Pulmonary artery endothelial cell (primary cell): ENCODE measurements at regions not wholly inside any gene's neighbourhood (a gene's known extent, or its start where the extent isn't known, plus 50 kb on each side); places are given as distances from the start of the nearest gene placed in this dataset.
"Not testable (repeated sequence)": the region's sequence is repeated elsewhere in the genome, so short reads cannot be mapped to it uniquely, and the experiment has no call there.

Experiments used
- DNase-seq: peaks from one replicate; pipeline ENCODE4 v3.0.0-alpha.2; 2011; ENCODE audit warnings: low read depth, low spot score

DNA sequence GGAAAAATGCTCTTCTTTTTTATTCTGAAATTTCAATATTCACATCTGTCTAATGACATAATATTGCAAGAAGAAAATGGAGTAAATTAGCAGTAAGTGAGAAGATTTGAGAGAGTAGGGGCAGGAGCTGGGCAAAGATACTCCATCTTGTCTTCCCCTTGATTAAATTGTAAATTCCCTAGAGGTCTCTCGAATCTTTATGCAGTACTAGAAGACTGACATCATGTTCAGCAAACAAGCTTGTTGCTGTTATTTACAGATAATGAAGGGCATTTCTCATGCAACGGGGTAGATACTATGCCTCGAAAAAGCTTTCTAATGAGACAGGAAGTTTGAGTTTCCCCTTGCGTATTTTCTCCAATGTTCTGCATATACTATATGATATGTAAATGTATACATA is 306.9 kb upstream of the PTCHD4 start:
- no peak for DNase-seq

DNA sequence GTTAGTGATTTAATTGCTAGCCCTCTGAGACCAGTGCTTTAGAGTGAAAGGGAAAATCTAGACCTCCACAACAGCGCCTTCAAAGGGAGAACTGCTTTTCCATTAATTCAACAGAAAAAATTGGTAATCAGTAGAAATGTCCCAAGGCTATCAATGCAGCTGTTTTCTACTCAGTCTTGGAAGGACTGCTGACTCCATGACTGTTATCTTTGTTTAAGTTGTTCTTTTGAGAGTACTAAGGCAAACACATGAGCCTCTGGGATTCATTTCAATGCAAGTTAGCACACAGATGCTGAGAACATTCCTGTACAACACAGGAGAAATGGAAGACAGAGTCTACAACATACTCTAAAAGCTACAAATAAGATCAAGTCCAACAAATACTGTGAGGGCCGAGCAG is 301.7 kb upstream of the PTCHD4 start:
- no peak for DNase-seq

DNA sequence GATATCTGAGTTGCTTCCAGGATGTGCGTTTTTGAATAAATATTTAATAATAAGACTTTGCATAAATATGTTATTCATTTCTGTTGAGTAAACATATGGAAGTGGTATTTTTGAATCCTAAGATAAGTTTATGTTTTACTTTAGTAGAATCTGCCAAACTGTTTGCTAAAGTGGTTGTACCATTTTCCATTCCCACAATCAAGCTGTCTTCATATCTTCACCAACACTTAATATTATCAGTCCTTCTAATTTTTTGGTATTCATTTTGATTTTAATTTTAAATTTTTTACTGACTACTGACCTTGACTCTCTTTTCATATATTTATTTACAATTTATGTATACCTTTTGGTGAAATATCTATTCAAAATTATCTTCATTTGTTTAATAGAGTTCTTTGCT is 293.9 kb upstream of the PTCHD4 start:
- DNase-seq: no peak

DNA sequence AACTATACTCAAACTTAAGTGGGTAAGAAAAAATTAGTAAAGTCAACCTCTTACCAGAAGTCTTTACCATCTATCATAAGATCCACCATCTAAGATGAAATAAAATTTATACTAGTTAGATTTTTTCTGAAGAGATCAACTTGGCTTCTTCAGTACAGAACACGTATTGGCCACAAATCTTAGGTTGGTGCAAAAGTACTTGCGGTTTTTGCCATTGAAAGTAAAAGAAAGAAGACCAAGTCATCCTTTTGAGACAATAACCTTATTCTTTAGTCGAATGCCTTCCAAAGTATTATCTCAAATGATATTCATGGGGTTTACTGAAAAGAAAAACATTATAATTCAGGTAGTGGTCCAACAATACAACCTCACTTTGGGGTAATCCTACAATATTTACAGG is 292.6 kb upstream of the PTCHD4 start:
- no peak for DNase-seq

DNA sequence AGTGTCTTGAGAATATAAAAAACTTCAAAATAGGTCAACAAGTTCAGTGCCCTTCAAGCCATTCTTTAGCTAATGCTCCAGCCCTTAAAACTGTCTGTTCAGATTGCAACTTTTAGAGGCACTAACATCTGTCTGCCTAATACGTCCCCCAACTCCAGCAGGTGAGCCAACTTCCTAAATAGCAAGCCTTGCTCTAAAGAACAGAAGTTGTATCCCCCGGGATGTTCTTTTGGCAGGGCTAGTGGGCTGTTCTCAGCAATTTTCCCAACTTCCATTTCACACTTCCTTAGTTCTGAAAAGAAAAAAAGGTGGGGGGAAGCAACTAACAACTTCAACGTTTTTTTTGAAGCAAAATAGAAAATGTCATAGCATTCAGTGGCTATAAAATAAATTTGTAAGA is 290.0 kb upstream of the PTCHD4 start:
- DNase-seq: no peak

DNA sequence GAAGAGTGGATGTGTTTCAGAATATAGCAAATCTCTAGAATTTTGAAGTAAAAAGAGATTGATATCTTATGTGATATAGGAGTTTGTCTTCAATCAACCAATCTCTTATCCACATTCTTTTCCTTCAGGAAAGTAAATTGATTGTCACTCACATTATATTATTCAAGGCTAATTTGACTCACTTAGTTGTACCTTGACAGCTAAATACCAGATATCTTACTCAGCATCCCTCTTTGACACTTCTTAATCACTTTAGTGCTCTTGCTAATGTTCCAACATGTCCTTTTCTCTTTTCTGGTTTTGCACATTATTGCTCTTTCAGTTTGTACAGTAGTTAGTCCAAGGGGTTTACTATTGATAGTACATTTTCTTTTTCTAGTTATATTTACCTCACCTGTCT is 286.9 kb upstream of the PTCHD4 start:
- no peak for DNase-seq

DNA sequence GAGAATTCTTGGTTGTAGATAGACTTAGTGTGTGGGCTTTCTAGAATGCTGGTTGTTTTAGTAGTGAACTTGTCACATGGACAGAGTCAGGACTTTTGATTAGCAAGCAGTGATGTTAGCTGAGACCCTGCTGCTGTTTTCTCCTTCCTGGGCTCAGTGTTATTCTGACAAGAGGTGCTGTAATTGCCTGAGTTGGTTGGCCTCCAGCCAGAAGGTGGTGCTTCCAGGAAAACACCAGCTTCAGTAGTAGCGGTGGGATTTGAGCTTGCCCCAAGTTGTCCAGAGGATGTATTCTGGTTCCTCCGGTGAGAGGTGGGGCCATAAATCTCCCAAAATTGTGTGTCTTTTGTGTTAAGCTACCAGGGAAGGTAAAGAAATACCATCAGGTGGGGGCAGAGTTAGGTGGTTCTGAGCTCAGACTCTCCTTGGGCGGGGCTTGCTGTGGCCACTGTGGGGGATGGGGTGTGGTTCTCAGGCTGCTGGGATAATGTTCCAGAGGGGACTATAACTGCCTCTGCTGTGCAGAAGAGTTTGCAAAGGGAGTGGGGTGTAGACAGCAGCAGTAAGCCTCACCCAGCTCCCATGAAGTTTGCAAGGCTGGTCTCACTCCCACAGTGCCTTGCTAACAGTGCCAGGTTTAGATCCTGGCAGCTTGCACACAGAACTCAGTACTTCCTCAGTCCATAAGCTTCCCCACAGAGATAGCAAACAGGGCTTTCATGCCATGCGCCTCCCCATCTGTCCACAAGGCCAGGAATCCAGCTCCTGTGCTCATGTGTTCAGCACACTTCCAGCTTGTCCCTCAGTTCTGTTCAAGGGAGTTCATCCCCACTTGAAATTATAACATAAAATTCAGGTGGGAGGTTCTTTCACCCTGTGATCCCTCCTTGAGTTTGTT is 278.4 kb upstream of the PTCHD4 start:
- DNase-seq: no peak

DNA sequence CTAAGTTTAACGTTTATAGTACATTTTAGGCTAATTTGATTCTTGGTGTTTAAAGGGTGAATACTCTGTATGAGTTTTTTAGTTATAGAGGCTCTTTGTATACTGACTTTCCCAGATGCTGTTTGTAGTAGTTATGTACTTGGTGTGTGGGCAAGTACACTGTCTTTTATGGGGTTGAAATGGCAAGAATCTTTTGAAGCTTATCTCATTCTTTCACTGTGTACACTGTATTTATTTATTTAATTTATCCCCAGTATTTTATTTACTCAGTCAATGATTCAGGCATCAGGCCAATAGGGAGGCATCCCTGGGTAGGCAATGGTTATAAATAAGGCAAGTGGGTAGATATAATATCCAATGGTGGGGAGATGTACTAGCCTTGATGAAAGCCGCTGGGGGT is 277.0 kb upstream of the PTCHD4 start:
- DNase-seq: no peak

DNA sequence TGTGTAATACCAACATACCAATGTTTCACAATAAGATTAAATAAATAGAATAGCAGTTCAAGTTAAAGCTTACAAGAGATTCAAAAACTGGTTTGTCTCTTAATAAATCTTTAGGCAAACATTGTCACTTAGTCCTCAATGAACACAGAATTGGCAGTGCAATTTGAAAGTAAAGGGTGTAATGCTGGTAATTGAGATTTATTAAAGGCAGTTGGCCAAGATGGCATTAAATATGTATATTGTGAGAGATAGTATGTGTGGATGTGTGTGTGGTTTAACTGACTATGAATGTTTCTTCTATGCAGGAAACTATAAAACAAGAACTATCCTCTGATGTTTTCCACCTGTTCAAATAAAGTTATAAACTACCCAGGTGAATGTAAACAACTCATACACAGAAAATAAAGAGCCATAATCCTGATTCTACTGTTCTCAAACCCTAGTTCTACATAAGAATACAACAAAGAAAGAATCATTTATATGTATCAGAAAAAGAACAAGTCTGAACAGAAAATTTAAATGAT is 267.9 kb upstream of the PTCHD4 start:
- no peak for DNase-seq

DNA sequence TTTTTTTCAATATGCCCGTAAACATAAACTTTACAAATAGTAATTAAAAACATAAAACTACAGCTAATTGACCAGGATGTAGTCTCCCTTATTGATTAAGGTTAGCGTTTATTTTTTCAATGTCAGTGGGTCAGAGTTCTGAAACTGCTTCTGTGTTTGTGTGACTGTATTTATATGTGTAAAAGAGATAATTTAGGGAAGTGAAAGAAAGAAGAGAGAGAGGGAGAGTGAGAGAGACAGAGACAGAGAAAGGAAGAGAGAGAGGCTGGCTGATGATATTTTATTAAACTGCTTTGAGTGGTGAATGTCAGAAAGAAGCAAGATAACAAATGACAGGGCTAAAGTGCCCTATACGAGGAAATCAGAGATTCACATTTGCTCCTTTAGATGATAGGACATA is 266.1 kb upstream of the PTCHD4 start:
- DNase-seq: no peak

DNA sequence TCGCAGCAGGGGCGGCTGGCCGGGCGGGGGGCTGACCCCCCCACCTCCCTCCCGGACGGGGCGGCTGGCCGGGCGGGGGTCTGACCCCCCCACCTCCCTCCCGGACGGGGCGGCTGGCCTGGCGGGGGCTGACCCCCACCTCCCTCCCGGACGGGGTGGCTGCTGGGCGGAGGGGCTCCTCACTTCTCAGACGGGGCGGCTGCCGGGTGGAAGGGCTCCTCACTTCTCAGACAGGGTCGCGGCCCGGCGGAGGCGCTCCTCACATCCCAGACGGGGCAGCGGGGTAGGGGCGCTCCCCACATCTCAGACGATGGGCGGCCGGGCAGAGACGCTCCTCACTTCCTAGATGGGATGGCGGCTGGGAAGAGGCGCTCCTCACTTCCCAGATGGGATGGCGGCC is 260.2 kb upstream of the PTCHD4 start:
- DNase-seq: not testable (repeated sequence)

DNA sequence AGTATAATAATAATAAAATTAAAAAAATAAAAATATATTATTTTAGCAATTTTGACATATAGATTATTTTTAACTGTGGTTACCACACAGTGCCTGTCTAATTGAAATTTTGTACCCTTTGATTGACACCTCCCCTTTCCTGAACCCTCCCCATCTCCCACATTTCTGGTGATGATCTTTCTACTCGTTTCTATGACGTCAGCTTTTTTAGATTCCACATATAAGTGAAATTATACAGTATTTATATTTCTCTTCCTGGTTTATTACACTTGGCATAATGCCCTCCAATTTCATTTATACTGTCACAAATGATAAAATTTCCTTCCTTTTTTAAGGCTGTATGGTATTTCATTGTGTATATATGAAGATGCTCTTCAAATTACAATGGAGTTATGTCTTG is 258.1 kb upstream of the PTCHD4 start:
- no peak for DNase-seq

DNA sequence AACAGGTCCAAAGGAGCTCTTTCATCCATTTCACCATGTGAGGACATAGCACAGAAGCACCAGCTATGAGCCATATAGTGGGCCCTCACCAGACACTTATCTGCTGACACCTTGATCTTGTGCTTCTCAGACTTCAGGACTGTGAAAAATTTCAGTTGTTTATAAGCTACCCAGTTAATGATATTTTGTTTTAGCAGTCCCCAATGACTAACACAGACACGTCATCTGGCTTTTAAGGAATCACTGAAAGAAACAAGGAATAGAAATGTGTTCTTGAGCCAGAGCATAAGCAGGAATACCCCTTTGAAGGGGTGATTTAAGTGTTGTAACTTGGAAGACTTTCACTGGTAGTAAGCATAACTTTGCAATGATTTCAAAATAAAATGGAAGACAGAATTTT is 214.7 kb upstream of the PTCHD4 start:
- DNase-seq: no peak

DNA sequence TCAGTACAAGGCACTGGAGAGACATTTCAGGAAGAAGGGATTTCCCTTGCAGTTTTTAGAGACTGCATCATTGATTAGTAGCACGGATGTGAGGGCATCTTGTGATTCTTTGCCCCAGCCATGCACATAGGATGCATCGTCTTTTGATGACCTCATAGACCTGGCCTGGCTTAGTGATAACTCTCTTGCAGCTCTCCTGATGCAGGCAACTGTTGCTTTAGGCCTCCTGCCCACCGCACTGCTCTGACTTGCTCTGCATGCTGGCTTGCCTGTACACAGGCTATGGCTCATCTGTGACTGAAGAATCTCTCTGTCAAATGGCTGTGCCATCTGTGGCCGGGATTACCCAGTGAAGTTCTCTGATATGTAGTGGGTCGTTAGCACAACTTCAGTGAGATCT is 207.7 kb upstream of the PTCHD4 start:
- no peak for DNase-seq

DNA sequence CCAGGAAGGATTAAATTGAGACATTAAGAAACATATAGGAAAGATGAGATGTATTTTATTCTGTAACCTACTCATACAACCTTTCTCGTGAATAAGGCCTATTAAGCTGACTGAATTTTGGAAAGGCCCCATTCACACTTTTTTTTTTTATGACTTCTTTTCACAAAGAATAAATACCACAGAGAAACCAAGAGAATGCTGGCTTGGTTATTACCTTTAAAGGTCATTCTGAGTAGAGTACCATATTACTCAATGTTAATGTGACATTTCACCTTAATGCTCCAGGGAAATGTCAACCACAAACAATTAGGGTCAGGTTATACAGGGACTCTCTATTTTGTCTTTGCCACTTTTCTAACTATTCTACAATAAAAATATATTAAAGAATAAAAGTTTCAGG is 204.9 kb upstream of the PTCHD4 start:
- no peak for DNase-seq

DNA sequence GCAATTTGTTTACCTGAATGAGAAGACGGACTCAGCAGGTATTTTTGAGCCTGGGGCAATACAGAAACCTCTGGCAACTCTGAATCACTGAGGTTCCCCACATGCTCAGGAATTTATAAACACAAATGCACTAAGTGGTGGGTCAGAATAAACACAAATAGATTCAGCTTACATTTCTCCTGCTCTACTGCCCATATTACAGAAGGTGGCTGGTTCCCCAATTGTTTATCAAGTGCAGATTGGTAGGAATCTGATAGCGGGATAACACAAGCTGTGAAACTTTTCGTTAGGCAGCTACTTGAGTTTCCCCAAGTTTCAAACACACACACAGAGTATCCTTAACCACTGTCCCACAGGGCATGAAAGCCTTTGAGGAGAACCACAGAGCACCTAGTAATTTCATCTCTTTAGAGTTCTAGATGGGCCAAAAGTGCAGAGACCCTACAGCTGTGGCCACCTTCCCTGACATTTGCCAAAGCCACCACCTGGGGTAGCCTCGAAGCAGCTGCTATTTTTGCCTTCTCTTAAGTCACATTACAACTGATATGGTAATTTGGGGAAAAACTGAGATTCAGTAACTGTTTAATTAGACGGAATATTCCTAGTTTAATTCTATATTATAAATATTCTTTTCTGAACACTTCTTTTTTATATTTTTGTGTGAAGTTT is 204.2 kb upstream of the PTCHD4 start:
- DNase-seq: no peak

DNA sequence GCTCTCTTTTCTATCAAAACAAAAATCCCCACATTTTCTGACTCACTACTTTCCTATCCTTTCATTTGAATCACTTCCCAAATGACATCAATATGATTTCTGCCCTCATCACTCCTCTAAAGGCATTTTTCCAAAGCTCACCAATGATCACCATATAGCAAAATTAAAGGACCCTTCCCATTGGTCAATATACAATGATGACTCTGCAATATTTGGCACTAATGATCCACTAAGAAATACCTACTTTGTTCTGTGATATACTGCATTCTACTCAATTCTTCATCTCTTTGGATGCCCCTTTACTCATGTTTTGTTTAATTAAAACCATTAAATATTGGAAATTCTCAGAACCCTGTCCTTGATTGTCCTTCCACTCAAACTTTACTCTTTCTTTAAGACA is 200.3 kb upstream of the PTCHD4 start:
- DNase-seq: no peak

DNA sequence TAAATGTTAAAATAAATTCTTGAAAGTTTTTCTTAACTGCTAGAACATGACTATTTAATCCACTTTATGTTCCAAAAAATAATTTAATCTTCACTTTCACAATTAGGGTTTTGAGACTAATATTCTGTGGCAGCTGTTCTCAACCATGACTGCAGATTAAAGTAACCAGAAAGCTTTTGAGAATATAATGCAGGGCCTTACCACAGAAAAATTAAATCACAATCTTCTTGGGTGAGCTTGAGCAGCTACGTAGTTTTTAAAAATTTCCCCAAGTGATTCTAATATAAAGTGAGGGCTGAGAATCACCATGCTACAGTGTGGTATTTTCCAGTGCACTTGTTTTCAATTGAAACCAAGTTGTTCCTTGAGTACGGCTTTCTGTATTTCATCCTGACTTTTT is 196.6 kb upstream of the PTCHD4 start:
- no peak for DNase-seq

DNA sequence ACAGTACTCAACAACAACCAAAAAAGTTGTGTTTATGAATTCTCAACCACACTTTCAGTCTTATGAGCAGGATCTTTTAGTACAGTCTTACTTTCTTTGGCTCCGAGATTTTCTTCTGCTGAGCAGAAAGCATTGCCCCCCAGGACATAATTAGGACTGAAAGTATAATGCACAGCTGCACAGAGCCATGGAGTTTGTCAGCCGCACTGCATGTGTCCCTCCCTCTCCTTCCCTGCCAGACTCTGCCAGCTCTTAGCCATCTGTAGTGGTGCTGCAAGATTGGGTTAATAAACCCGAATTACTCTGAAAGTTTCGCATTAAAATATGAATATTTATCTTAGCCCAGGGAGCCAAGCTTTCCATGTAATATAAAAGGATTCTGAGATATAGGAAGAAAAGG is 179.6 kb upstream of the PTCHD4 start:
- no peak for DNase-seq

DNA sequence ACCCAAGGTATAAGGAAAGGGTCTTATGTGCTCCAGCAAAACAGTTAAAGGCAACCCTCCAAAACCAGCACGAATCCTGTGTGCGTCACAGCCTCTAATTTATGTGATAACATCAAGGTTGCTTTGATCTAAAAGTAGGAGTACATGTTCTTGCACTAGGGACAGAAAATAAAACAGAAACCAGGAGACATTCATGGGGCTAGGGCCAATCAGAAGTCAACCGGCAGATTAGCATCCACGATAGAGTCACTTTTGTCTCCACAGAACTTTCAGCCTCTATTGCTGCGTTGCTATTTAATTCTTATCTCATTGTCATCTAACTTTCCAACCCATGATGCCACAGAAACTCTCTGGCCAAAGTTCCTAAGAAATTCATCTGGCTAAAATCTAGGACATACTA is 178.8 kb upstream of the PTCHD4 start:
- no peak for DNase-seq

DNA sequence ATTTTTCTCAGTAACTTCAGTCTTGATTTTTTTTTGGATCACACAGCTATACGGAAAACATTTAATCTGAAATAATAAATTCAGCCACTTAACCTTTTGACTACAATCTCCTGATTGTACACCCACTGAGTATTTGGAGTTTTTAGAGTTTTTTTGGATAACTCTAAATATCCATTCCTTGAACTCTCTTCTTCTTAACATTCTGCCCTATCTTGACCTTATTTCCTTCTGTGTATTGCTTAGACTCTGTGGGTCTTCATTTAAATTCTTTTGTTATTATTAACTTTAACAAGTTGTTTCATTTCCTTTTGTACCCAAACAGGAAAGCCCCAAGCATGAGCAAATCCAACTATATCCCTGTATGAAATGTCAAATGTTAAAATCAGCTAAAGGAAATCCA is 170.2 kb upstream of the PTCHD4 start:
- DNase-seq: no peak

DNA sequence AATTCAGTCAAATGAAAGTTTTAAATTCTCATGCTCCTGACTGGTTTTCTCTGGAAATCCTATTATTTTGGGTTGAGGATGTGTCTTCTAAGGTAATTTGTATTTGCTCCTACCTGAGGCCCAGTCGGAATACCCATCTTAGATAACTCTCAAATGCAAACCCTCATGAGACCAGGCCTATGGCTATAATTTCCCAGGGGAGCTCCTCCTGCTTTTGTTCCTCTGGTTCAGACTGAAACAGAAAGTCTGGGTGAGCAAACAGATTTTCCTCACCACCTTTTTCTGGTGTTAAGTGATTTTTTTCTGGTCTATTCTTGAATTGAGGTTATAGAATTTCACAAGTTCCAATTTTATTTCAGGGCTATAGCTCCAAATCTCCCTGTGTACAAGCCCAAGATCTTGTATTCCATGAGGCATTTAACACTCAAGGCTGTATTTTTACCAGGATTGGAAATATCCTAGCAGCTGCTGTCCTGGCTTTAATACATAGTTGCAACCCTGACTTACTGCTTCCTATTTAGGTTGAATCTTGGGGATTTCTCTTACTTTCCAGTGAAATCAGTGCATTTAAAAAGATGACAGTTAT is 169.1 kb upstream of the PTCHD4 start:
- DNase-seq: no peak

DNA sequence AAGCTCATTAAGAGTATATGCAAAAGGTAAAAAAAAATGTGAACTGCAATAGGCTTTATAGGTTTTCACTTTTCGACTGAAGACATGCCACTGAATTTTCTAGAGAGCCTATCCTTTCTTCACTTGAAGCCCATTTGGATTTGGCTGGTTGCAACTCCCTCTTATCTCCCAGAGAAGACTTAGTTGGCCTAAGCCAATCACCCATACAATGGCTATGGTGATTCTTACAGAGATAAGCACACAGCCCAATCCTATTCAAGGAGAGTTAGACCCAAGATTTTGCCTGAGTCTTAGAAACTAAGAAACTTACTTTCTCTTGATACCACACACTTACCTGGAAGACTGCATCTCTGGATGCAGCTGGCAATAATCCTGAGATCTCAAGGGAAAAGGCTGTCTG is 167.3 kb upstream of the PTCHD4 start:
- no peak for DNase-seq
